ENCODE measurements at regions not wholly inside any gene's neighbourhood (a gene's known extent, or its start where the extent isn't known, plus 50 kb on each side); places are given as distances from the start of the nearest gene placed in this dataset.
"Not testable (repeated sequence)": the region's sequence is repeated elsewhere in the genome, so short reads cannot be mapped to it uniquely, and the experiment has no call there.

DNA sequence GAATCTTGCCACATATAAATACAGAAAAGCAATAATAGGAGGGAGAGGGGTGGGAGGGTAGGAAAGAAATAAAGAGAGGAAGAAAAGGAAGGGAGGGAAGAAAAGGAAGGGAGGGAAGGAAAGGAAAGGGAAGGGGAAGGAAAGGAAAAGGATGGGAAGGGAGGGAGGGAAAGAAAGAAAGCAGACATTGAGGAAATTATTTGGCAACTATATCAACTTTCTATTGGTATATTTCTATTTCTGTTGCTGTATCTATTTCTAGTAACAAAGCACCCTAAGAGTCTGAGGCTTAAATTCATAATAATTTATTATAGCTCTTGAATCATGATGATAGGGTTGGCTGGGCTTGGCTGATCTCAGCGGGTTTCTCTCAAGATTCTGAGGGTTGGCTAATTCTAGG is 648.0 kb downstream of the CCDC85A start:
- Mint-ChIP-seq H3K9me3 (ENCODE audit: unreplicated experiment) (no peaks in the 10 kb centered on the region), H3K36me3 (ENCODE audit: low read depth, unreplicated experiment) (no peaks in the 10 kb centered on the region), H3K4me1 (ENCODE audit: unreplicated experiment) (no peaks in the 10 kb centered on the region), H3K27ac (ENCODE audit: unreplicated experiment) (no peak overlapping the region), H3K4me3 (ENCODE audit: unreplicated experiment) (no peak overlapping the region), H3K27me3 (ENCODE audit: unreplicated experiment) (no peaks in the 10 kb centered on the region)
- no peak for TF ChIP-seq CTCF (IDR thresholded peaks at IDR 0.05; ENCODE audit: unreplicated experiment)
- no peak for DNase-seq (ENCODE audit: low spot score)

- Mint-ChIP-seq H3K9me3 (ENCODE audit: unreplicated experiment) (no peaks in the 10 kb centered on the region), H3K4me3 (ENCODE audit: unreplicated experiment) (no peak overlapping the region), H3K27ac (ENCODE audit: unreplicated experiment) (no peak overlapping the region), H3K4me1 (ENCODE audit: unreplicated experiment) (no peaks in the 10 kb centered on the region), H3K27me3 (ENCODE audit: unreplicated experiment) (no peaks in the 10 kb centered on the region), H3K36me3 (ENCODE audit: low read depth, unreplicated experiment) (no peaks in the 10 kb centered on the region)
- no peak for DNase-seq (ENCODE audit: low spot score)
- TF ChIP-seq CTCF (IDR thresholded peaks at IDR 0.05; ENCODE audit: unreplicated experiment), result no peak
Measured at GRCh38 chr2:56834686-56835085, 650.9 kb downstream of the CCDC85A start.

GRCh38 chr2:56840009-56840408 is 656.2 kb downstream of the CCDC85A start:
- not testable (repeated sequence) for H3K4me3 Mint-ChIP-seq (ENCODE audit: unreplicated experiment); H3K27me3 Mint-ChIP-seq (ENCODE audit: unreplicated experiment); H3K4me1 Mint-ChIP-seq (ENCODE audit: unreplicated experiment); DNase-seq (ENCODE audit: low spot score); H3K9me3 Mint-ChIP-seq (ENCODE audit: unreplicated experiment); H3K27ac Mint-ChIP-seq (ENCODE audit: unreplicated experiment); H3K36me3 Mint-ChIP-seq (ENCODE audit: low read depth, unreplicated experiment)

- H3K4me1 Mint-ChIP-seq (ENCODE audit: unreplicated experiment), result peaks cover 4% of the 10 kb centered on the region
- no peak for DNase-seq (ENCODE audit: low spot score)
- H3K27ac Mint-ChIP-seq (ENCODE audit: unreplicated experiment), result no peak overlapping the region
- no peak overlapping the region for H3K4me3 Mint-ChIP-seq (ENCODE audit: unreplicated experiment)
- no peaks in the 10 kb centered on the region for H3K27me3 Mint-ChIP-seq (ENCODE audit: unreplicated experiment)
- H3K9me3 Mint-ChIP-seq (ENCODE audit: unreplicated experiment), result no peaks in the 10 kb centered on the region
- H3K36me3 Mint-ChIP-seq (ENCODE audit: low read depth, unreplicated experiment), result no peaks in the 10 kb centered on the region
- no peak for TF ChIP-seq CTCF (IDR thresholded peaks at IDR 0.05; ENCODE audit: unreplicated experiment)
Measured at GRCh38 chr2:56860991-56861390, 677.2 kb downstream of the CCDC85A start.

- Mint-ChIP-seq H3K4me1 (ENCODE audit: unreplicated experiment) (no peaks in the 10 kb centered on the region), H3K9me3 (ENCODE audit: unreplicated experiment) (no peaks in the 10 kb centered on the region), H3K27me3 (ENCODE audit: unreplicated experiment) (no peaks in the 10 kb centered on the region), H3K4me3 (ENCODE audit: unreplicated experiment) (no peak overlapping the region), H3K27ac (ENCODE audit: unreplicated experiment) (no peak overlapping the region), H3K36me3 (ENCODE audit: low read depth, unreplicated experiment) (no peaks in the 10 kb centered on the region)
- no peak for DNase-seq (ENCODE audit: low spot score)
- TF ChIP-seq CTCF (IDR thresholded peaks at IDR 0.05; ENCODE audit: unreplicated experiment), result no peak
Measured at GRCh38 chr2:56871644-56872043, 687.9 kb downstream of the CCDC85A start.

DNA sequence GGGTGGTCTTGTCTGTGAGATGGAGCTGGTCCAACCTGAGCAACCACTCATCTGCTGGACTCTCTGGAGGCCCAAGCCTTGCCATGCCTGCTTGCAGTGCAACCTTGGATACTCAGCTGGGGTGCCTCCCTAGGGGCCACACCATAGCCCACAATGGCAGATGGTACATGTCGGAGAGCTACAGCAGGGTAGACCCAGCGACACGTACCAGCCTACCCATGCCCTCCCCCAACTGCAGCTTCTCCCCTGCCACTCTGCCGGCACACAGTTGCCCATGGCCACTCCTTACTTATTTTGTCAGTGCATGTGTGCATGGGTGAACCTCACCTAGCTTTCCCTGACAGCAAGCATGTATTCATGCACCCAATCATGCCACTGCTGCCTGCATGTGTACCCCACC is 690.9 kb downstream of the CCDC85A start:
- no peak for TF ChIP-seq CTCF (IDR thresholded peaks at IDR 0.05; ENCODE audit: unreplicated experiment)
- H3K27ac Mint-ChIP-seq (ENCODE audit: unreplicated experiment), result no peak overlapping the region
- H3K4me3 Mint-ChIP-seq (ENCODE audit: unreplicated experiment), result no peak overlapping the region
- no peaks in the 10 kb centered on the region for H3K27me3 Mint-ChIP-seq (ENCODE audit: unreplicated experiment)
- no peak for DNase-seq (ENCODE audit: low spot score)
- H3K9me3 Mint-ChIP-seq (ENCODE audit: unreplicated experiment), result no peaks in the 10 kb centered on the region
- no peaks in the 10 kb centered on the region for H3K36me3 Mint-ChIP-seq (ENCODE audit: low read depth, unreplicated experiment)
- no peaks in the 10 kb centered on the region for H3K4me1 Mint-ChIP-seq (ENCODE audit: unreplicated experiment)
